ELR (cell line): ENCODE measurements at regions not wholly inside any gene's neighbourhood (a gene's known extent, or its start where the extent isn't known, plus 50 kb on each side); places are given as distances from the start of the nearest gene placed in this dataset.

ENCODE experiments used
- DNase-seq: peaks from one replicate; pipeline ENCODE4 v3.0.0-alpha.2; 2015; ENCODE audit warnings: low read depth

DNA sequence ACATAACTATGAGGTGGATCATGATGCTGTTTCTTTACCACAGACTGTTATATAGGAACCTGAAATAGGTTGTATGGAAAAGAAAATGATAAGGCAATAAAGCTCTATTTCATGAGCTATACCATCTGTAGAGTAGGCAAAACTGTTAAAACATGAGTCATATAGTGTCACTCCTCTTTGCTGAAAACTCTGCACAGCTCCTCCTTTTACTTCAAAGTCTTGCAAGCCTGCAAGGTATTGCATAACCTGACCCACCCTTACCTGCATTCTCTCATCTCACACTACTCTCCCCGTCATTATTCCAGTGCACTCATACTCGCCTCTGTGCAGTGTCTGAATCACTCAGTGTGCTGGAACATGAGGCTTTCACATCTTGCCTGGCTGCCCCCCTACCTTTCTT, 790.1 kb downstream of the EFNA5 start:
- DNase-seq: no peak

DNA sequence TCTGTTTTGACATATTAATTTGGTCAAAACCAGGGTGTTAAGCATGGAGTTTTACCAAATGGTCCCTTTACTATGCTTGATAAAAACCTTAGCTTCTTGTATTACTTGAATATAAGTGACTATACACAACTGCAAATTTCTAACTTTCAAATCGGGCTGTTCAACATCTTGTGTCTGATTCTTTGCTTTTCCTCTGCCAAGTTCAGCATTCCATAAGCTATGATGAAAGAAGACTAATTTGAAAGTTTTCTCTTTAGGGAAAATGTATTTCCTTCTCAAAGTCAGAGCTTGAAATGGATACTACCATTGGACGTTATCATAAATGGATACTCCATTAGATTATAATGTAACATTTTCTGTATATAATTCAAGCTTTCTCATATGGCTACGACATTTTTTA, 792.9 kb downstream of the EFNA5 start:
- no peak for DNase-seq

- DNase-seq: no peak
Measured at GRCh38 chr5:106876665-106877194, 794.0 kb downstream of the EFNA5 start.

GRCh38 chr5:106876298-106876622, 794.5 kb downstream of the EFNA5 start:
- DNase-seq: no peak

DNA sequence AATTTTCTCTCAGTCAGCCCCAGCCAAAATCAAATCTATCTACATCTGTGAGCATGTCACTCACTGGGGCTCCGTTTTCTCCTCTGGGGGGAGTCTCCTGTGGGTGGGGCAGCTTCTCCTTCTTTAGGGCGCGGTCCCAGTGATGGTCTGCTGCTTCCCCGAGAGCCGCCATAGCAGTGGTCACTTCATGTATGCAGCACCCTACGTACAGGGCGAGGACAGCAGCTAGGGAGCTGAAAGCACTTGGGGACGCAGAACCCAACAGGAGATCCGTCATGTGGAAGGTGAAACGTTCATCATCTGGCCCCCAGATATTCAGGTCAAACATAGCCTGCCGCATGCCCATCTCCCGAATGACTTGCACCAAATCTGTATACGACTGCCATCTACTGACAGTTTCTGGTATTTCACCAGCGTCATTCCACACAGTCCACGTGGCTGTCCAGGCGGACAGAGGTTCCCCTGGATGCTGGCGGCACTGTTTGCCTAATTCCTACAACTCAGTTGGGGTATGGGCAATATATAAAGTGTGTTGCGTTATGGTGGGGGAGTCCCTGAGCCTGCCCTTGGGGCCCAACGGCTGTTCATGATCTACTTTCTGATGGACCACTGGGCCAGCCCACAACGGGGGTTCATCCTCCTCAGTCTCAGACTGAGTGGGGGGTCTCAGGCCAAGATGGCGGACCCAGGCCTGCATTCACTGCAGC, 795.0 kb downstream of the EFNA5 start:
- DNase-seq: peak; percentile 37

DNA sequence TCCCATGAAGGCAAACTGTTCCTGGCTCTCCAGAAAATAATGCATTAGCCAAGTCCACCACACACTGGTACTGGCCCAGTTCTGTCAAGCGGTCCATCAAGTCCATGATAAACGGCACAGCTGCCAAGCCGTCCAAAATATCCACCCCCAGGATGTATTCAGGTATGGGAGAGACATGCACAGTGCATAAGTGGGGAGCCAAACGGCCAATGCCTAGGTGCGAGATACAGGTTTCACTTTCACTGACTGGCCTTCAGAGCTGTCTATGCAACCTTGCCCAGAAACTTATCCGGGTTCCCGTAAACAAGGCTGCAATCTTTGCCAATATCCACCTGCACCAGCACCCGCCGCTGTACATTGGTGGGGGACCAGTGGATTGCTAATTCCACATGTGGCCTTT, 795.8 kb downstream of the EFNA5 start:
- no peak for DNase-seq

DNA sequence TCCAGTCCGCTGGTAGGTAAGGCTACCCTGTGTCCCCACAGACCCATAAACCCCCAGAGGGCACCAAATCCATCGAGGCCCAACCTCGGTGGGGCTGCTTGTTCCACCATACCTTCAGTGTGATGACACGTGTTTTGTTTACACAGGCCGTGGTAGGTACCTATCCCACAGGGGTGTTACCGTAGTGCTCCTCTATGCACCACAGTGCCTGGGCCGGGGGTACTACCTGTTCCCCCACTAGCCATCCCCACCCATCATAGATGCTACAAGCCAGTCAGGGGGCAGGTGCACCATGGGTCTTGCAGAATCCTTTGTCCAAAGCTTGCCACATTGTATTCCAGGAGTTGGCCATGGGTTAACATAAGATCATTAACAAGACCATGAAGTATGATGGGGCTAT, 796.2 kb downstream of the EFNA5 start:
- no peak for DNase-seq

DNA sequence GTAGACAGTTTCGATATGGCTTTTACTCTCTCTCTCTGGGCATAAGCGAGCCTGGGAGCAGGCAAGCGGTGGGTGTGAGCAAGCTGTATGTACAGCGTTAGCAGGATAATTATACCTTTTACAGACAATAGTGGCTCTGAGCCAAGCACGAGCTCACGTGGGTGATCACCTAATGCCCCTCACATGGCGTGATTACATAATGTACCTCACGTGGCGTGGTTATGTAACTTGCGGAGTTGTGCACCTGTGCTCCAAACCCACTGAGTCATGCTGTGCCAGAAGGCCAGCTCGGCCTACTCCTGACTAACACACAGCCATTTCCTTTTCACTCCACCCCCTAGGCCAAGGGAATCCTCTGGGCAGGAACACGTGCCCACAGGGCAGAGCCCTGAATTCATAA, 797.2 kb downstream of the EFNA5 start:
- peak; percentile 5 for DNase-seq

- no peak for DNase-seq
Measured at GRCh38 chr5:106865279-106865678, 805.5 kb downstream of the EFNA5 start.

DNA sequence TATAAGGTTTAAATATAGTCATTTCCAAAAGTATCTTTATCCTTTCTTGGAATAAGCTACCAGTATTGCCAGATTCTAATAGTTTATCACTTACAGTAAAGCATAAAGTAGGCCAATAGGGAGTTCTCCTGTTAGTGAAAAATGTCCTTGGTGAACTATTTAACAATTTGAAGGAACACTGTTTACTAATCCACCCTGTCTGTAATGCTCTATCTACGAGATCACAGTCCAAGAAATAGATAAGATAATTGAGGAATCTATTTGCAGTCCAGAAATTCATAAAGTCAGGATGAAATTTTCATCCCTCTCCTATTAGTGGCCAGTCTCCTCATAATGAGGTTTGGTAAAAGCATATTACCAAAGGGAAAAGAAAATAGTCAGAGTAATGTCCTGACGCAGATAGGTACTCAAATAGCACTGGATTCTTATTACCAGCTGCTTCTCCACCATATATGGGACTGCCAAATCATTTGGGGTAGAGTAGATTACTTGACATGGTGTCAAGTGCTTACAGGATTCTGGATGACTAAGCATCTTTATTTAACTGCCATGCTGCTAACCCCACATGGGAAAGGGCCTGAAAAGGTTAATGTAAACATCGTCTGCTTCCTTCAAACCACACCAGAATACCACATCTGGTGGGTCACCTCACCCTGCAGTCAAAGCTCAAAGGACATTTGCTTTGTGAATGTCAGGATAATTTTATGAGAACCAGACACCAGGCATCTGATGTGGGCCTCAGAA, 808.1 kb downstream of the EFNA5 start:
- peak; percentile 22 for DNase-seq

- DNase-seq: no peak
Measured at GRCh38 chr5:106860398-106861044, 810.2 kb downstream of the EFNA5 start.

DNA sequence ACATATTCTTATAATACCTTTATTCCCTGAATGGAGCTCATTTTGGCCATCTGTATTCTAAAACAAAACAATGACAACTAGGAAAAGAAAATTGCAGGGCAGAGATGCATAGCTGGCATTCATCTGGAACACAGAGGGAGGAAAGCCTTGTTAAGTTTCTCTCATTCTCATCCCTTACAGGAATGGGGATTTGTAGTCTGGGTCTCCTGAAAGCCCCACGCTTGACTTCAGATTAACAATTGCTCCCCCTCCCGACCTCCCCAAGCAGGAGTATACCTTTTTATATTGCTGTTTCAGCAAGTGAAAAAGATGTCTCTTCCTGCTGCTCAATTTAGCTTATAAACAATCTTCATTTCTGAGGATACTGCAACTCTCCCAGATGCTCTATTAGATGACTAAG, 812.1 kb downstream of the EFNA5 start:
- no peak for DNase-seq

DNA sequence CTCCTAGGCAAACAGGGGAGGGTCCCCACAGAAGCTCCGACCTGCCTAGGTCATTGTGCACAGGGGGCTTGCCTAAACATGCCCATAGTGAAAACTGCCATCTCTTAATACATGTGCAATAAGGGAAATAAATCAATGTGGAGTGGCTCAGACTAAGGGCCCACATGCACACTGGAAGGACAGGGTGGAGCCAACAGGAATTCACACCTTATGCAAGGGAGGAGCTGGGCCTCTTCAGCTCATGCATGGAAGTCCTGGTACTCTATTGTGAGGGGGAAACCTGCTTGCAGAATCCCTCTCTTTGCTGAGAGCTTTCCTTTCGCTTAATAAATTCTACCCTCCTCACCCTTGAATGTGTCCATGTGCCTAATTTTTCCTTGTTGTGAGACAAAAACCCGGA, 815.8 kb downstream of the EFNA5 start:
- no peak for DNase-seq

- no peak for DNase-seq
Measured at GRCh38 chr5:106854105-106854687, 816.5 kb downstream of the EFNA5 start.

DNA sequence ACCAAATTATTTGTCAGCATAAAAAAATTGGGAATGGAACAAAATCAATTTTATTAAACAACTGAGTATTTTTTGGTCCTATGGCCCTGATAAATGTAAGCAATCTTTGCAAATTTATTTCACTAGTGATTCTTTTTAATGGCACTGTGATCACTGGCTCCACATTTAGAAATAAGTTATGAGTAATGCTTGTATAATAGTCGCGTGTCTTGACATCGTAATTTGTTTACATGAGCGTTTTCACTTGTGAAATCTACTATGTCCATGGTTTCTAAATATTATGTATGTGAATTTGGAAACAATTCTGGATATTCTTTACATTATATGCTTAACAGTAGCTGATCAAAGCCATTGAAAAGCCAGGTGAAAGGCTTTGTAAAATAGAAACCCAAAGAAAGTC, 817.5 kb downstream of the EFNA5 start:
- DNase-seq: no peak

DNA sequence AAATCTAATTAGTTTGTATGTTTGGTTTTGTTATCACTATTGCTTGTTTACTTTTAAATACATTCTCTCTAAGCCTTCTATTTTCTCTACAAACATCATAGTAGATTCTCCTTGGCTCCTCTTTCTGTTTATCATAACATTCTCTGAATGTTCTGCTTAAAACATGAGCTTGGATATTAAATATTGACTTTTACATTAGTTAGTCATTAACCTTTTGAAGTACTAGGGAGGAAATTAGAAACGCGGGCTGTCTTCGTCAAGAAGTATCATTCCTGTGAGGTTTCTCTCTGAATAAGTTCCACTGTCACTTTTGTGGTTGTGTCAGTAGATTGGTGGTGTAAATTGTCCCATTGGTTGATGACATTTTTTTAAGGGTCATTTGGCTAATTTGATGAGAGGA, 821.5 kb downstream of the EFNA5 start:
- DNase-seq: no peak

DNA sequence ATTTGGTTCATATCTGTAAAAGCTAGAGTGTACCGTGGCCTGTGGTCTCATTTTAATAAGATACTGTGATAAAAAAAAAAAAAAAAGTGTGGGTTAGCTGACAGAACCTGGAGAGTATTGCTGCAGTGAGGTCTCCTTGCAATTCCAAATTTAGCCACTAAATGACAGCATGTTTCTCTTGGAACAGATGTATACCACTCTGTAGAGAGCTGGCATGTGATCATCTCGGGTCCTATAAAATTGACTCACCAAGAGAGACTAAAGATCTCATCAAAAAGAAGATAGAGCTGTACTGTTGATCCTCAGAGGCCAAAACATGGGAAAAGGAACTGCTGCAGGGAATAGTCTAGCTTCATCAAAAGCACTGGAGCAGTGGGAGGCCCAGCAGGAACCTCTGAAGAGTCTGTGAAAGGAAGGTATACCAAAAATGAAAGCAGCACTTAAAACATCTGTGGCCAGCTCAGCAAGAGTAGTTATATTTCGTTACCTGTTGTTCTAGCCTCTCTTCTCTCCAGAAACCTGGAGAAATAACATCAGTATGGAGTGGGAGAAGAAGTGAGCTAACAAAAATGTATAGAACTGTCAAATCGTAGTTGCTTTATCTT, 826.8 kb downstream of the EFNA5 start:
- peak; percentile 51 for DNase-seq

DNA sequence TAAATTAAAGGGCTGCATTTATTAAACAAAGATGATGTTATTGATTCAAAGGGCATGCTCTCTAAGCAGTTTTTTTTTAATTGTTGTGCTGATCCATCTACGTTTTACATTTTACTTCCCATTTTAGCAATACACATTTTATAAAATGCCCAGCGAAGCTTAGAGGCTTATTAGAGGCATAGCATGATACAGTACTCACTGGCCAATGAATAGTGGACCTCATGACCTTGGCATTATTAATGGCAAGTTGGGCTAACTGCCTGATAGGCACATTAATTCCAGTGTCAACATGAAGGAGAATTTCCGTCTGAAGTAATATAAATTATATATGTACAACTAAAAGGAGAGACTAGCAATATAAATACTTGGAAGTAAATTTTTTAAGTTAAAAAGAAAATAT, 837.2 kb downstream of the EFNA5 start:
- DNase-seq: no peak

DNA sequence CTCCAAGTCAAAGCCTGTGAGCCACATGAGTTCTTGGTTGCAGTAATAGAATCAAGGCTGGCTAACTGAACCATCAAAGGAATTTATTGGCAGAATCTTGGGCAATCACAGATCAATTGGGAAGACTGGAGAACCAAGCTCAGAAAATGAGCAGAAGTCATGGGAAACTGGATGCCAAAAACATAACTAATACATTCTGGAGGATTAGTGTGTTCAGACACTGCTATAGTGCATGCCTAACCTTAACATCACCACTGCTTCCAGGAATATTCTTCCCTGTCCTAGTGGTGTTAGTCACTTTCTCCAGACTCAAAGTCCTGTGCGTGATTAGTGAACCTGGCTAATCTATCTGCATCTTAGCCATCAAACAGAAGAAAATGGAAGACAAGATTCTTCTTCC, 843.7 kb downstream of the EFNA5 start:
- peak; percentile 71 for DNase-seq

DNA sequence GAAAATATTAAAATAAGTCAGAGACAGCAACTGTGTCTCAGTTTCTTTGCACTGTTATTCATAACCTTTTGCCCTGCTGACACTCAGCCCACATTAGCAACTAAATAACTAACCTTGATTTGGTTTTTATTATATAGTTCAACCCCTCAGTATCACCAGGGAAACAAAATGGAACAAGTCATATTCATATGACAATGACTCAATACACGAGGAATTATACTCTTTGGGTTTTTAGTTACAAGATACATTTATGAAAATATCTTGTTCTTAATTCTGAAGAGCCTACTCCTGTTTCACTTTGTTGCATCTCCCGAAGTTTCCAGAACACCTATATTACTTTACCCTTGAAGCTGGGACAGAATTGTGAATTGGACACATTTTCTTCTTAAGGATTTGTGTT, 845.4 kb downstream of the EFNA5 start:
- peak; percentile 36 for DNase-seq

DNA sequence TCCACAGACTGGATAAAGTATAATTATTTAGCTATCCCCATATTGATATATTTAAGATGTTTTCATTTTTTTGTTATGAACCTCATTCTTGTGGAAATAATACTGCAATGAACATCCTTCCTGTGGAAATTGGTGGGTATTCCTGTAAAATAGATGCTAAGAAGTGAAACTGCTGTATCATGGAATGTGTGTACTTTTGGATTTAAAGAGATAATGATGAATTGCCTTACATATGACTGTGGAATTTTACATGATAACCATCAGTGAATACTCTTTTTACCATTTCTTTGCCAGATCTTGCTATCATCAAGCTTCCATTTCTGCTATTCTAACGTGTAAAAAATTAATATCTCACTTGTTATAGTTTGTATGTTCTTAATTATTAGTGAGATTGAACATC, 847.9 kb downstream of the EFNA5 start:
- no peak for DNase-seq

DNA sequence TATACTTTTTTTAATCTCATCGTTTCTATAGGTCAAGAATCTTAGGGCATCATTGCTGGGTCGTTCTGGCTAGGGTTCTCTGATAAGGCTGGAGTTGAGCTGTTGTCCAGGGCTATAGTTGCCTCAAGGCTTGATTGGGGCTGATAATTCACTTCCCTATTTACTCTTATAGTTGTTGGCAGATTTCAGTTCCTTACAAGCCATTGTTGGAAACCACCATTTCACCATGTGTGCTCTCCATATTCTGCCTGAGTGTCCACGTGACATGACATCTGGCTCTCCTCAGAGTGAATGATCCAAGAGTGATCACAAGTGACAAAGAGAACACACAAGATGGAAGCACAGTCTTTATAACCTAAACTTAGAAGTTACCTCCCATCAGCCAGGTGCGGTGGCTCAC, 852.2 kb downstream of the EFNA5 start:
- no peak for DNase-seq
